GM12864 (cell line): ENCODE measurements at regions not wholly inside any gene's neighbourhood (a gene's known extent, or its start where the extent isn't known, plus 50 kb on each side); places are given as distances from the start of the nearest gene placed in this dataset.

Source experiments
- DNase-seq: peaks from one replicate; pipeline ENCODE4 v3.0.0-alpha.2; 2011; ENCODE audit warnings: low read depth
- H3K4me3 ChIP-seq: 2 replicates; pipeline ENCODE4 v1.5.1; 2011; ENCODE audit warnings: mild to moderate bottlenecking, low read depth, low read length, control low read depth
- CTCF ChIP-seq: IDR thresholded peaks from 2 replicates; pipeline ENCODE4 v1.5.1; 2011; ENCODE audit warnings: low read depth, mild to moderate bottlenecking, moderate library complexity, low read length, control low read depth, inconsistent platforms; ENCODE audit errors: missing control alignments

GRCh38 chr17:77883213-77883650, 75.3 kb upstream of the TNRC6C start:
- no peak for DNase-seq
- H3K4me3 ChIP-seq, result no peak overlapping the region
- TF ChIP-seq CTCF, result no peak

- no peak for TF ChIP-seq CTCF
- H3K4me3 ChIP-seq, result no peak overlapping the region
- DNase-seq, result no peak
Measured at GRCh38 chr17:77884019-77884418, 74.5 kb upstream of the TNRC6C start.

- TF ChIP-seq CTCF, result no peak
- no peak overlapping the region for H3K4me3 ChIP-seq
- DNase-seq, result no peak
Measured at GRCh38 chr17:77884967-77885641, 73.4 kb upstream of the TNRC6C start.

GRCh38 chr17:77885678-77886386, 72.7 kb upstream of the TNRC6C start:
- no peak overlapping the region for H3K4me3 ChIP-seq
- no peak for DNase-seq
- no peak for TF ChIP-seq CTCF

GRCh38 chr17:77886387-77886728, 72.1 kb upstream of the TNRC6C start:
- no peak for TF ChIP-seq CTCF
- no peak for DNase-seq
- no peak overlapping the region for H3K4me3 ChIP-seq

- DNase-seq, result no peak
- H3K4me3 ChIP-seq, result no peak overlapping the region
- TF ChIP-seq CTCF, result no peak
Measured at GRCh38 chr17:77887110-77887463, 71.4 kb upstream of the TNRC6C start.
